ENCODE measurements at regions not wholly inside any gene's neighbourhood (a gene's known extent, or its start where the extent isn't known, plus 50 kb on each side); places are given as distances from the start of the nearest gene placed in this dataset.

- TF ChIP-seq CTCF (IDR thresholded peaks at IDR 0.05; ENCODE audit: insufficient read depth, low read length, missing control alignments) = no peak
- no peak overlapping the region for H3K4me3 ChIP-seq (ENCODE audit: low read depth, low read length)
- no peak for DNase-seq (ENCODE audit: low read depth, low spot score)
- ChIA-PET CTCF (no interaction called here), POLR2A (no interaction called here)
Observed at GRCh38 chr1:37097731-37098130, 63.4 kb upstream of the GRIK3 start.

- H3K4me3 ChIP-seq (ENCODE audit: low read depth, low read length) = no peak overlapping the region
- CTCF ChIA-PET = no interaction called here
- TF ChIP-seq CTCF (IDR thresholded peaks at IDR 0.05; ENCODE audit: insufficient read depth, low read length, missing control alignments) = no peak
- POLR2A ChIA-PET = no interaction called here
- DNase-seq (ENCODE audit: low read depth, low spot score) = no peak
Observed at GRCh38 chr1:37098237-37098636, 63.9 kb upstream of the GRIK3 start.

DNA sequence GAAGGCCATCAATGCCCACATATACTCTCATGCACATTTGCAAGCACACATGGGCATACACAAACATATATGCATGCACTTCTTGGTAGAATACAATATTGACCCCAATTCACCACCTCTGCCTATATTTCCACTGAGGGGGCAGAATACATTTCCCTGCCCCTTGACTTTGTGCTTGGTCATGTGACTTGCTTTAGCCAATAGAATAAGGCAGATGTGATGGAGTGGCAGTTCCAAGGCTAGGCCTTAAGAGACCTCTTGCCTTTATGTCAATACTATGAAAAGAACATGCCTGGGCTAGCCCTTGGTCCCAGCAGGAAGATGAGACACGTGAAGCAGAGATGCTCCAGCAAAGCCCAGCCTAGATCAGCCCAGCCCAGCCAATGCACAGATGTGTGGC lies 66.0 kb upstream of the GRIK3 start:
- no peak overlapping the region for H3K4me3 ChIP-seq (ENCODE audit: low read depth, low read length)
- no peak for DNase-seq (ENCODE audit: low read depth, low spot score)
- ChIA-PET CTCF (no interaction called here), POLR2A (no interaction called here)
- TF ChIP-seq CTCF (IDR thresholded peaks at IDR 0.05; ENCODE audit: insufficient read depth, low read length, missing control alignments) = no peak

DNA sequence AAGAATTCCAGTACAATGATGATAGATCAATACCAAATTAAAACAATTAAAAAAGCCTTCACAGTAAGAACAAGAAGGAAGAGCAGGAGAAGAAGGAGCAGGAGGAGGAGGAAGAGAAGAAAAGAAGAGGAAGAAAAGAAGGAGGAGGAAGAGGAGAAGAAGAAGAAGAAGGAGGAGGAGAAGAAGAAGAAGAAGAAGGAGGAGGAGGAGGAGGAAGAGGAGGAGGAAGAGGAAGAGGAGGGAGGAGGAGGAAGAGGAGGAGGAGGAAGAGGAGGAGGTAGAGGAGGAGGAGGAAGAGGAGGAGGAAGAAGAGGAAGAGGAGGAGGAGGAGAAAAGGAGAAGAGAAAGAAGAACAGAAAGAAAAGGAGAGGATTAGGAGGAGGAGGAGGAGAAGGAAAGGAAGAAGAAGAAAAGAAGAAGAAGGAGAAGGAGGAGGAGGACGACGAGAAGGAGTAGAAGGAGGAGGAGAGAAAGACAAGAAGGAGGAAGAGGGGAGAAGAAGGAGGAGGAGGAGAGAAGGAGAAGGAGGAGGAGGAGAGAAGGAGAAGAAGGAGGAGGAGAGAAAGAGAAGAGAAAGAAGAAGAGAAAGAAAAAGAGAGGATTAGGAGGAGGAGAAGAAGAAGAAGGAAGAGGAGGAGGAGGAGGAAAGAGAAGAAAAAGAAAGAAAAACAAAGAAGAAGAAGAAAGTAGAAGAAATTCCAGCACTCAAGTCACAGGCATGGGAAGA lies 68.5 kb upstream of the GRIK3 start:
- no peak for TF ChIP-seq CTCF (IDR thresholded peaks at IDR 0.05; ENCODE audit: insufficient read depth, low read length, missing control alignments)
- ChIA-PET CTCF (no interaction called here), POLR2A (no interaction called here)
- DNase-seq (ENCODE audit: low read depth, low spot score) = no peak
- H3K4me3 ChIP-seq (ENCODE audit: low read depth, low read length) = no peak overlapping the region

- no peak for DNase-seq (ENCODE audit: low read depth, low spot score)
- ChIA-PET CTCF (no interaction called here), POLR2A (no interaction called here)
- no peak overlapping the region for H3K4me3 ChIP-seq (ENCODE audit: low read depth, low read length)
- no peak for TF ChIP-seq CTCF (IDR thresholded peaks at IDR 0.05; ENCODE audit: insufficient read depth, low read length, missing control alignments)
Observed at GRCh38 chr1:37105911-37106310, 71.6 kb upstream of the GRIK3 start.

DNA sequence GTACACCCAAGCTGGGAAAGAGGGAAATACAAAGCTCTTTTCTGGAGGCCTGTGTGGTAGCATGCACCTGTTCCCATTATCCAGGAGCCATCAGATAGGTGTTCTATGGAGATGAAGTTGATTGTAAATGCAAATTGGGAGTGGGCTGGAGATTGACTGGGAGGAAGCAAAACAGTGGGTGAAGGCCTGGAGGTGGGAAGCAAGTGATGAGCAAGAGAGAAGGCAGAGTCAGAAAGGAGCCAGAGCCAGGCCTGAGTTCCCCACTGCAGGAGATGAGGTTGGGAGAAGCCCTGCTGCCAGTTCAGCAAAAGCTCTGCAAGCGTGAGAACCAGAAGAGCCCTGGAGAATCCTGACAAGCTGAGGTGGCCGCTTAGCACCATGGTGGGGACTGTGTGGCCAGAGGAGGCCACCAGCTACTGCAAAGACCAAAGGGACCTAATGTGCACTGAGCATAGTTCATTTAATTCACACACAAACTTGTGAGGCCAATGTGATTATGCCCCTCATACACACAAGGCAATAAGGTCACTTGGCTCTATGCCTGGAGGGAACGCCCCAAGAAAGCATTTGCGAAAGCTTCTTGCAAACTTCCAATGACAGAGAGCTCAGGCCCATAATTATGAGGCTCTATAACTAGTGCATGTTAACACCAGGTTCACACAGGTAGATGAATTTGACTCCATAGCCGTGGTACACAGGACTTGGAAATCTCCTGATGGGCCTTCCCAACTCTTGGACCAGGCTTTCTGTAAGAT lies 73.0 kb upstream of the GRIK3 start:
- no peak overlapping the region for H3K4me3 ChIP-seq (ENCODE audit: low read depth, low read length)
- CTCF ChIA-PET = no interaction called here
- POLR2A ChIA-PET = no interaction called here
- DNase-seq (ENCODE audit: low read depth, low spot score) = no peak
- no peak for TF ChIP-seq CTCF (IDR thresholded peaks at IDR 0.05; ENCODE audit: insufficient read depth, low read length, missing control alignments)
